ENCODE measurements at regions not wholly inside any gene's neighbourhood (a gene's known extent, or its start where the extent isn't known, plus 50 kb on each side); places are given as distances from the start of the nearest gene placed in this dataset.

DNA sequence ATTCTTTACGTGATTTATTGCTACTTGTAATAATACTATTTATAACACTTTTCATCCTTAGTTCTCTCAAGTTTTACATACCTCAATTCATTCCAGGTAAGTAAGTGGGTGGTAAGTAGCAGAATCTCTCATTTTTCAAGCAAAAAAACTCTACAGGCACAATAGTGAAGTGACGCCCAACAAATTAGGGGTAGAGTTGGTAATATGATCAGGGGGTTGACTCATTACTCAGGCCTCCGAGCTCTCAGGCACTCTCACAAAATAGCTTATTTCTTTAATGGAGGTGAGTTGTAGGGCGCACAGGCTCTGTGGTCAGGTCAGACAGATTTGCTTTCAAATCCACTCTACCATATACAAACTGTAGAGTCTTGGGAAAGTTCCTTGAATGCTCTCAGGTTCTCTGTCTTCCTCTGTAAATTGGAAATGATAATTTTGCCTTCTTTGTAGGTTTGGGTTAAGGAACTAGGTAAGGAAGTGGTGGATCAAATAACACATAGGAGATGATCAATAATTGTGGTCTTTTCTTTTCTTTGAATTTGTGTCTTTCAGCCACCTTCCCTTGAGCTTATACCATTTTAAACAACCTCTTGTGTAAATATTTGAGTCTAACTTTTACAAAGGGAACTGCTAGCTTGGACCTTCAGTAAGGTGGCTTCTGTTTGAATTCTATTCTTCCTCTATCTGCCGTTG lies 134.9 kb upstream of the LEF1 start:
- DNase-seq, result no peak
- intact Hi-C loops (cut with DNase I), result no loop called here

DNA sequence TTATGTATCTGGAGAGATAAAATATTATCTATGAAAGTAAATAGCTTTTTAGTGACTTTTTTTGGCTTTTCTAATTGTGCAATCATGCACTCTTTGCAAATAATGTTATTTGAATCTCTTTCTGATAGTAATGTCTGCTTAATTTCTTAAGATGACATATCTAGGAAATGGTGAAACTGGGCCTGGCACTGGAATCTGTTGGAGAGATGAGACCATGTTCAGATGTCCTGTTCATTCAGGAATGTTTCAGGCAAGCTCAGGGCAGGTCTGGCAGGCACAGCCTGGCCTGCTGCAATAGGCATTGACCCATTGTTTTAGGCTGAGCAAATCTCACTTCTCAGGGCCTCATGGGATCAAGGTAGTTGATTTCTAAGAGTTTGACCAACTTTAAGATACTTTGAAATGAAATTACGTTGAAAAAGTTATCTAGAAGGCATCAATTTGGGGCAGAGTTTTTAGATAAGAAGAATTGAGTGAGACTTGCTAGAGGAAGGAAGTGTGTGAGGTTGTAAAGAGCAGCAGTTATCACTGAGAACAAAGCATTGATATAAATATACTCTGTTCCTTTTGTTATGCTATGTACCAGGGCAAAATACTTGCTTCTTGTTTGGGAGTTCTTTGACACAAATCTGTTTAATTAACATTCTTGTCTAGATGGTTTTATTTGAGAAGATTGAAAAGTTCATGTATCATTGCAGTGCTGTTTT lies 133.0 kb upstream of the LEF1 start:
- no peak for DNase-seq
- intact Hi-C loops (cut with DNase I), result no loop called here

DNA sequence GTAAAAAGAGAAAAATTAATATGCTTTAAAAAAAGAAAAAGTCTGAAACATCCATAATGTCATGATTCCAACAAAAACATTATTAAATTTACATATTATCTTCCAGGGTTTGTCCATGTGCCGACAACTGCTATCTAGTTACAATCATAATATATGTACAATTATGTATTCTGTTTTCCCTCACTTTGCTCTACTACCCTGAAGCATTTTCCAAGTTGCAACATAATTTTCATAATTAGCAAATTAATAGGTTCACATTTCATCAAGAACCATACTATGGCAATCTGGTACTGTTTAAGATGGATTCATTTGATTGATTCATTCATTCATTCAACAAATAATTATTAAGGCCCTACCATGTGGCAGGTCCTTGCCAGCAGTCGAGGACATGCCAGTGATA lies 128.9 kb upstream of the LEF1 start:
- DNase-seq, result no peak
- intact Hi-C loops (cut with DNase I), result no loop called here

DNA sequence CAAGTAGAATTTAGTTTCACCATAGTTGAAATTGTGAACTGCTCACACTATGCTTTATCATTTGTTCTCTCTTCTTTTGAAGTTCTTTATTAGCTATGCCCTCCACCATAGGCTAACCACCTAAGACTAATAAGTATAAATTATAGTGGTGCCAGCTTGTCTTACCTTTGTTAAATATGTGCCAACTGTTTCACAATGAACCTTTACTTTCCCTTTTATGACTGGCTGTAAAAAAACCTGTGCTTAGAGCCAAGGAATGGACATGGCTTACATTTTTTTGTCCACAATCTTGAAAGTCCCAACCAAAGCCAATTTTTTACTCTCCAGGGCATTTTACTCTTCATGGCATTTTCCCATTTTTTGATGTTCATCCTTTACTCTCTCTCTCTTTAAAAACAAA lies 123.5 kb upstream of the LEF1 start:
- DNase-seq, result no peak

DNA sequence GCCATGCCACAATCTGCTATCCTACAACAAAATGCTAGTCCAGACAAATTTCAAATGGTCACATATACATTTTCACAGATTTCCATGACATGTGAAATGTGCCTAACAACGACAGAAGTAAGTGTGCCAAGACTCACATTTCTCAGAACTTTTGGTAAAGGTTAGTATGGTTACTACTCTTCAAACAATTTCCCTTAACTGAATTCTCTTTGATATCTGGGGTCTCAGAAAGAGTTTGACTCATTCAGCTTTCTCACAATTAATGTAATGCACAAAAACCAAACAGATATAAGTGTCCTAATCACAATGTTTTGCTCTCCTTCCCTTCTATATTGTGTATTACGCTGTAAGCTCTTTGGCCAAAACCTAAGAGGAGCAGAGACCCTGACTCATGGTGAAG lies 122.4 kb upstream of the LEF1 start:
- DNase-seq, result no peak
- intact Hi-C loops (cut with DNase I), result no loop called here

More for the DNA sequence above, 123.5 kb upstream of the LEF1 start:
- intact Hi-C loops (cut with DNase I), result no loop called here

DNA sequence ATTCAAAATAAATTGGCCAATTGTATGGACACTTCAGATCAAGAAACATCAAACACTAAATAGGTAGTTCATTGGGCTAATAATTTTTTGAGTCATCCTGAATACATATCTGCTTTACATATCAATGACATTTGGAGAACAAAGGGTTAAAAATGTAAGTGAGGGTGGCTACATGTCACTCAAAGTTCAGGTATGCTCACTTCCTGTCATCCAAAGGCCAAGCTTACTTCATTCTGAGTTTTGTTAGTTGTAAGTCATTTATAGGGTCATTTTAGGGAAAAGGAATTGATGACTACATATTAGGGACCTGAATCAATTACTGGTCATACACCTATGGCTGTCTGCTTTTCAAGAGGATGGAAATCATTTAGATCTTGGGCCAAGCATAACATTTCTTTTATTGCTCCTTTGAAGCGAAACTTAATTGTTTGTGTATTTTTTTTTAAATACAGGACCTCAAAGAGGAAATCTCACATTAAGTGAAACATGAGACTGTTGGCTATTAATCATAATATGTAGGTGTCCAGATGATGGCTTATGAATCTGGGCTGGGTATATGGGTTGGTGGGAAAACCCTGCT lies 119.2 kb upstream of the LEF1 start:
- DNase-seq, result no peak
- intact Hi-C loops (cut with DNase I), result no loop called here

DNA sequence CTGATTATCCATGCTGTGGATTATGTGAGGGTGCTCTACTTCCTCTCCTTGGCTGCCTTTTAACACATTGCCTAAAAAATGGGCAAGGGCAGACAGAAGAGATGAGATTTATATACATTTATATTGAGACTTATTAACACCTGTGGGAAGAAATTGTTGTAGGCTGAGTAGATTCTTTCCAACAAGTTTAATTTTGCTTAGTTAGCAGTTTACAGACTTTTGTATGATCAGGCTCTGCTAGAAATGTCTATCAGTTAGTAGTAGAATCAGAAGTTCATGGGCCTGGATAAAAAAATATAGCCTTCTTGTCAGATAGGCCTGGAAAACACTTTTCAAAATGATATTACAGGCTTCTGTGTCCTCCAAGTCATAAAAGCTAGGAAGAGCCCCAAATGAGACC lies 111.3 kb upstream of the LEF1 start:
- no peak for DNase-seq
- intact Hi-C loops (cut with DNase I), result no loop called here

DNA sequence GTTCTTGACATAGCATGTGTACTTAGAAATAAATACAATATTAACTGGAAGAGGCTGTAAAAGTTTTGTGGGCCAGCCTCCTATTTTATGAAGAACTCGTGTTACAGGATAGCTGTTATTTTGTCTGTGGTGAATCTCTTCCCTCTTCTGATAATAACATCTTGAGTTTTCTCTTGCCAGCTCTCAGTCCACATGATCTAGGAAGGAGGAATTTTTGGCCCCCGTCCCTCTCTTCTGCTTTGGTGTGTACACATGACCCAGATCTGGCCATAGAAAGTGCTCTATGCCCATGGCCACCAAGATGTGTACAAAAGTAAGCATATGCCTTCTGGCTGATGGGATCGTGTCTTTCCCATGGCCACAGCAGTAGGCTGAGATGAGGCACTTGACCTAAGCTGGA lies 108.0 kb upstream of the LEF1 start:
- intact Hi-C loops (cut with DNase I), result no loop called here
- DNase-seq, result no peak

DNA sequence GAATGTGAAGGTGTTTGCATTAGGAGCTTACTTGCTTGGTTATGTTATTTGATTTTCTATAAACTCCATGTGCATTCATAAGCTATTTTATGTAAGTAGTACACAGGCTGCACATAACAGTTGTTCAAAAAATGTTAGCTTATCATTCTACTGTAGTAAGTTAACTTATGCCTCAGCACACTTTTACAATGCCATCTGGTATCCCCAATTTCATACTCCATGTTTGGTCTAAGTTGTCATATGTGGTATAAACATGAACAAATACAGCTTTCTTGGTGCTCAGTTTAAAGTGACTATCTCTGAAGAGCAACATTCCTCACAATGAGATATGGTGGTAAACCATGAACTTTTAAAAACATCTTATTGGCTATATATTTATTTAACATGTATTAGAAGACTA lies 104.3 kb upstream of the LEF1 start:
- no peak for DNase-seq
- intact Hi-C loops (cut with DNase I), result no loop called here

DNA sequence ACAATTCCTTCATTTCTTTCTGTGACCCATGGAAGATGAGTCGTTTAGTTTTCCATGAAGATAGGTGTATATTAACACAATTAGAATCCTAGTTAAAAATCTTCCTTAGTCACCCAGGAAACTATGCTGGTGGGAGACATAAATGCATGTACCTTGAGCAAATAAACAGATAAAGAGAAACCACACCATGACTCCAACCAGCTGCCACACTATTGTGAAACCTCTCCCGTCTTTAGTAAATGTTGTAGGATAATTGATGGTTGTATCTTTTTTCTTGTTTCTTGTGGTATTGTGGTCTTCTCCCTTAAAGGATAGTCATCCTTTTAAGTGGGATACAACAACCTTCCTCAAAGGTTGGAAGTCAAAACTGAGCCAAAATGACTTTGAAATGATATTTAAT lies 103.8 kb upstream of the LEF1 start:
- no peak for DNase-seq
- intact Hi-C loops (cut with DNase I), result no loop called here

DNA sequence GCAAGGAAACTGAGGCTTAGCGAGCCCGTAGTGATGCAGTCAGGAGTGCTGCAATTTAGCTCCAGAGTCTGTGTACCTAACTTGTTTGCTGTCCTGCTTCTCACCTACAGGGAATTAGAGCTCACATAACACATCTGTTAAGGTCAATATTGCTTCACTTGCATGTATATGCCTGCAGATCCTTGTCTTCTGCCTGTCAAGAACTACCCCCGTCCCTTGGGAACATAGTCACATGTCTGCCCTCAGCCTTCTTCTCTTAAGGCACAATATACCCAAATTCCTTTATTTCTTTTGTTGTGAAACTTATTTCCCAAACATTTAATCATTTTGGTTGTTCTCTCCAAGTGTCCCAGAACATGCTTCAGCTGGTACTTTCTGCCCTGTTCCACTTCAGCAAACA lies 103.3 kb upstream of the LEF1 start:
- DNase-seq, result no peak
- intact Hi-C loops (cut with DNase I), result no loop called here

DNA sequence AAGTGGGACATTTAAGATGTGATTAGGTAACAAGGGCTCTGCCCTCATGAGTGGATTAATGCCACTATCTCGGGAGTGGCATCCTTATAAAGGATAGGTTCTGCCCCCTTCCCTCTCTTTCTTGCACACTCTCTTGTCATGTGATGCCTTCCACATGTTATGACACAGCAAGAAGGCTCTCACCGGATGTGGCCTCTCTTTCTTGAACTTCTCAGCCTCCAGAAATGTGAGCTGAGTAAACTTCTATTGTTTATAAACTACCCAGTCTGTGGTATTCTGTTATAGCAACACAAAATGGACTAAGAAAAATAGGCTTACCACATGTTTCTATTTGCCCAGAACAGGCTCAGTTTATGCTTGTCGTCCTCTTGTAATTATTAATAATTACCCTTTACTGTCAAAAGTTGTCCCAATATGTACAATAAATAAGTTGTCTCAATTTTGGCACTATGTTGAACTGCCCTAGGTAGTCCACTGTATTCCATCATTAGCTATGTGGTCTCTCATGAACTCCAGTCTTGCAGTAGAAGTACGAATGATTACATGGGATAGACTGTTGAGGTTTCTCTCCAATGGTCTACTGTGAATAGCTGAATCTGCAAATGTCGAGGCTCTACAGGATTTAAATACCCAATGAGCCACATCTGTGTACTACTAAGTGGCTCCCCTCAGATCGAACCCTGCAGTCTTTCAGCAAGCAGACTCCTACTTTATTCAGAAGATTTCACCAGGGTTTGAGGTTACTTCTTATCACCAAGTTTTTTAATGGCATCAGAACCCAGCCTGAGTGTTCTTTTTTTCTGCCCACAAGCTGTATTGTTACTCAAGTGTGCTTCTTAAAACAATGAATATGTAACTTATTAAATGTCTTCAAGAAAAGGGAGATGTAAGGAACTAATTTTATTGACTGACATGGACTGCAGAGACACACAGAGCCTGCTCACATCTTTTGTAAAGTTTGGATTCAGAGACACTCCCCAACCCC lies 102.0 kb upstream of the LEF1 start:
- no peak for DNase-seq
- intact Hi-C loops (cut with DNase I), result no loop called here

DNA sequence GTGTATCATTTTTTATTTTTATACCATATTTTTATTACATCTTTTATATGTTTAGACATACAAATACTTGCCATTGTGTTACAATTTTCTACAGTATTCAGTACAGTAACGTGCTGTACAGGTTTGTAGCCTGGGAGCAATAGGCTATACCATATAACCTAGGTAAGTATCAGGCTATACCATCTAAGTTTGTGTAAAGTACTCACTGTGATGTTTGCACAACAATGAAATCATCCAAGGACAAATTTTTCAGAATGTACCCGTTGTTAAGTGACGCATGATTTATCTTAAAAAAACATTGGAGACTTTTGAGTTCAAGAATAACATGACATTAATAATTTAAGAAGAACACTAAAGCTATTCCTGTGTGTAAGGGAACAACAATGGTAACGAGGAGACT lies 96.0 kb upstream of the LEF1 start:
- no peak for DNase-seq
- intact Hi-C loops (cut with DNase I), result no loop called here

DNA sequence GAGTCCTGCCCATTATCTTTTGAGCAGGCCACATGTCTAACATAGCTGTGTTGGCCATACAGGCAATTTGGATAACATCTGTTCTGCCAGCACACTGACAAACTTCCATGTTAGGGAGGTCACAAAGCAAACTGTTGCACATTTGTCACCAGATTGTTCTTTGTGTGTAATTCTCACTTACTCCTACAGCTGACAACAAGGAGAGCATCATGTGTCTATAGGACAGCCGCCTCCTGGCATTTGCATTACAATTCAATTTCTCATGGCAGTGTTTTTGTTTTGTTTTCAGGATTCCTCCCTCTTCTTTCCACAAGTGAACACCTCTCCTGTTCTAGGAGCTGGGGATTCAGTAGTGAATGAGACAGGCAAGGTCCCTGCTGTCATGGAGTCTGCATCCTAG lies 94.3 kb upstream of the LEF1 start:
- DNase-seq, result no peak
- intact Hi-C loops (cut with DNase I), result no loop called here

DNA sequence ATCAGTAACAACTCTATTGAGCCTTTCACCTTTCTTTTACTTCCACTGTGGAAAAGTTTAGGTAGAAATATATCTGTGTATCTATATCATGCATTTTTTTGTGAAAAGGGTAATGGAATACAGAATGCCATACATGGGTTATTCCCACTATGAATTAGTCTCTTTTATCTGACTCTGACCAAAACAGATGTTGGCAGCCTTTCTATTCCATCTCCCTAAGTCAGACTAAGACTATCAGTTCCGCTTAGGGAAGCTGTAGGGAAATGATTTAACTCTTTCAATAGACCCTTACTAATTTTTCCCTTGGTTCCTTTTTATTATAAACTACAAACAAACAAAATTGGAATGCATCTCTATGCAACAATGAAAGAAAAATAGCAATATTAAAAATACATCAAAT lies 92.3 kb upstream of the LEF1 start:
- DNase-seq, result no peak
- intact Hi-C loops (cut with DNase I), result no loop called here

DNA sequence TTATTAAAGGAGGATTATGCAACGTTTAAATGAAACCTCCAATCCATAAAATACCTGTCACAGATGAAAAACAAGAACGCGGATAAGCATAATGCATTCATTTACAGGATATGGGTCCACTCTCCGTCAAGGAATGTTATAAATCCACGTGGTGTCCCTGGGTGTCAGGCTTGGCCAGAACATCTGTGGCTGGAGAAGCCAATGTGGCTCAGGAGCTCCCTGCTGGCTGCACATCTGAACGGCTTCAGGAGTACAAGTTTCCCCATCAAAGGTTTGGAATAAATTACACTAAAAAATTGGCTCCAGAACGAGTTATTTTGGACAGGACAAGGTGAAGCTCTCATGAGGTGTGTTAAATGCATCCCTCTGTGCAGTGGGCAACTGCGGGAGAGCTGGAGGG lies 87.8 kb upstream of the LEF1 start:
- no peak for DNase-seq
- intact Hi-C loops (cut with DNase I), result no loop called here

DNA sequence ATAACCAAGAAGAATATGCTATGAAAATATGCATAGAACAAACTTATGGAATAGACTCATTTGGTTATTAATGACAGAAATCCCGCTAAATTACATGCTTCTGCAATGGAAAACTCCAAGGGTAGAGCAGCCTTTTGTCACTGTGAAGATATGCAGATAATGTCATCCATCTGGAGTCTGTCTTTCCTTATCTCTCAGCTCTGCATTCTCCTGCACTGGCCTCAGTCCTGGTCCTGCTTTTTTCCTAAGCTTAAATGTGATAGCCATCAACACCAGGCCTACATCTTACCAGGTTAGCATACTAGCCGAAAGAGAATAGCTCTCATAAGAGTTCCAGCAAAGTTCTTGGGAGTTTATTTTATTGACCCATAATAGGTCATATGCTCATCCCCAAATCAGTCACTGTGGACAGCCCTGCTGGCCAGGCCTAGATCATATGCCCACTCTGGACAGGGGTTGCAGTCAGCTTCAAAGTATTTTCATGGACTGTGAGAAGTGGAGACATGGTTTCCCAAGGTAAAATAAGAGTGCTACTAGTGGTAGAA lies 86.5 kb upstream of the LEF1 start:
- intact Hi-C loops (cut with DNase I), result no loop called here
- DNase-seq, result no peak

DNA sequence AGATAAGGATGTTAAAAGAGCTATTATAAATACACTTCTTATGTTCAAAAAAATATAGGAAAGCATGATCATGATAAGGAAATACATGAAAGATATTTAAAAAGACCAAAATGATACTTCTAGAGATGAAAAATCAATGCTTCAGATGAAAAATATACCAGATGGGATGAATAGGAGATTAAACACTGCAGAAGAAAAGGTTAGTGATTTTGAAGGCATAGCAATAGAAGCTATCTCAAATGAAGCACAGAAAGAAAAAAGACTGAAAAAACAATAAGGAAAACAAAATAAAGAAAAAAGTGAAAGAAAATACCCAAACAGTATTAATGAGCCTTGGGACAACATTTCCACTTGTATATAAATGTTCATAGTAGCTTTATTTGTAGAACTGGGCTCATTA lies 80.7 kb upstream of the LEF1 start:
- DNase-seq, result no peak
- intact Hi-C loops (cut with DNase I), result no loop called here

DNA sequence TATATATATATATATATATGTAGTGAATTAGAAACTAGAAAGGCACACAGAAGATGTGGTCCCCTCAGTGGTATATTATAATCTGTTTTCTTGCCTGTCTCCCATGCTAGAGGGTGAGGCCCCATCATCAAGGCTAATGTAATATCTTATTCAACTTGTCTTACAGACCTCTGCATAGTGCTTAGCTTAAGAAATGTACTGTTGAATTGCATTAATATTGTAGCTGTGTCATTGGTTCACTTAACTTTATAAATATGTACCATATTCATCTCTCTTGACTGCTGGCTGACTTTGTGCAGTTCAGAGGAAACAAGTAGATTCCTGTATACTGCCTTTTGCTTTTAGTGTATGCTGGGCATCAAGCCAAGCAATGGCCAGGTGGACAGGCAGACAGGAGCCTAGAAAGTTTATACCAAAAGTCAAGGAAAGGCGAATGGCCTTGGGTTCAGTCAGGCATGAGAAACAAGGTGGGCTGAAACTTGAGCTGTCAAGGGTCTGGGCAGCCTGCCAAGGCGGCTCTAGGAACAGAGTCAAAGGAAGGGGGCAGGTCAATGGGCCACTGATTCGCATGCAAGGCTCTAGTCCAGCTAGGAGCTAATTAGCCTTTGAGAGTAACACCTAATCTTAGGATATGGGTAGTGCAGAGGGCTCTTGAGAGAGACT lies 78.8 kb upstream of the LEF1 start:
- DNase-seq, result no peak
- intact Hi-C loops (cut with DNase I), result no loop called here

DNA sequence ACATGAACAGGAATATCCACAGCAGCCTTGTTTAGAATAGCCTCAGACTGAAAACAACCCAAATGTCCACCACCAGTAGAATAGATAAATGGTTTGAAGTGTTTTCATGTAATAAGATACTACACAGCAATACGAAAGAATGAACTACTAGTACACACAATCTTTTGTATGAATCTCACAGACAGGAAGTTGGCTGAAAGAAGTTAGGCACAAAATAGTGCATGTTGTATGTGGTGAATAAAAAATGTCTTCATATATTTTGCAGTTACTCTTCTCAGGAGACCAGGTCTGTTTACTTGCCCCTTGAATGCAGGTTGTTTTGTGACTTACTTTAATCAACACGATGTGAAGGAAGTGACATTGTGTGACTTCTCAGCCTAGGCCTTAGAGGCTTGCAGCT lies 75.9 kb upstream of the LEF1 start:
- DNase-seq, result no peak
- intact Hi-C loops (cut with DNase I), result no loop called here
